ENCODE measurements at regions not wholly inside any gene's neighbourhood (a gene's known extent, or its start where the extent isn't known, plus 50 kb on each side); places are given as distances from the start of the nearest gene placed in this dataset.

GRCh38 chr10:111999915-112000302, 183.7 kb downstream of the GPAM start:
- DNase-seq = no peak

GRCh38 chr10:112000466-112000865, 183.1 kb downstream of the GPAM start:
- DNase-seq = no peak

- DNase-seq = no peak
These were observed 181.4 kb downstream of the GPAM start for GRCh38 chr10:112002206-112002605.

GRCh38 chr10:112004075-112004474, 179.5 kb downstream of the GPAM start:
- no peak for DNase-seq

- no peak for DNase-seq
These were observed 178.5 kb downstream of the GPAM start for GRCh38 chr10:112005044-112005443.

GRCh38 chr10:112006407-112006806, 177.2 kb downstream of the GPAM start:
- DNase-seq = no peak

GRCh38 chr10:112006831-112007230, 176.7 kb downstream of the GPAM start:
- no peak for DNase-seq

- no peak for DNase-seq
These were observed 161.4 kb downstream of the GPAM start for GRCh38 chr10:112022196-112022595.

GRCh38 chr10:112024079-112024478, 159.5 kb downstream of the GPAM start:
- DNase-seq = no peak

- no peak for DNase-seq
These were observed 158.3 kb downstream of the GPAM start for GRCh38 chr10:112025228-112025627.

GRCh38 chr10:112026438-112026837, 157.1 kb downstream of the GPAM start:
- DNase-seq = no peak

- no peak for DNase-seq
These were observed 155.8 kb downstream of the GPAM start for GRCh38 chr10:112027731-112028280.

- no peak for DNase-seq
These were observed 153.1 kb downstream of the GPAM start for GRCh38 chr10:112030431-112030830.

- no peak for DNase-seq
These were observed 143.7 kb downstream of the GPAM start for GRCh38 chr10:112039823-112040222.

GRCh38 chr10:112040696-112041095, 142.9 kb downstream of the GPAM start:
- DNase-seq = no peak

GRCh38 chr10:112045938-112046337, 137.6 kb downstream of the GPAM start:
- no peak for DNase-seq

GRCh38 chr10:112047674-112048073, 135.9 kb downstream of the GPAM start:
- no peak for DNase-seq

- DNase-seq = no peak
These were observed 131.4 kb downstream of the GPAM start for GRCh38 chr10:112052166-112052565.

- DNase-seq = no peak
These were observed 129.7 kb downstream of the GPAM start for GRCh38 chr10:112053895-112054294.

GRCh38 chr10:112054516-112054915, 129.0 kb downstream of the GPAM start:
- DNase-seq = no peak

- no peak for DNase-seq
These were observed 126.5 kb downstream of the GPAM start for GRCh38 chr10:112057072-112057471.

- DNase-seq = no peak
These were observed 124.3 kb downstream of the GPAM start for GRCh38 chr10:112059220-112059619.

- no peak for DNase-seq
These were observed 111.9 kb downstream of the GPAM start for GRCh38 chr10:112071596-112072133.

- DNase-seq = no peak
These were observed 105.6 kb downstream of the GPAM start for GRCh38 chr10:112078003-112078402.

- DNase-seq = no peak
These were observed 103.3 kb downstream of the GPAM start for GRCh38 chr10:112080231-112080630.

Measured in activated CD4-positive, CD25-positive, alpha-beta regulatory T cell treated with anti-CD3 and anti-CD28 coated beads, Interleukin-2, amount 50 U/mL, for 72 hours (primary cell).